ENCODE measurements at regions not wholly inside any gene's neighbourhood (a gene's known extent, or its start where the extent isn't known, plus 50 kb on each side); places are given as distances from the start of the nearest gene placed in this dataset.

DNA sequence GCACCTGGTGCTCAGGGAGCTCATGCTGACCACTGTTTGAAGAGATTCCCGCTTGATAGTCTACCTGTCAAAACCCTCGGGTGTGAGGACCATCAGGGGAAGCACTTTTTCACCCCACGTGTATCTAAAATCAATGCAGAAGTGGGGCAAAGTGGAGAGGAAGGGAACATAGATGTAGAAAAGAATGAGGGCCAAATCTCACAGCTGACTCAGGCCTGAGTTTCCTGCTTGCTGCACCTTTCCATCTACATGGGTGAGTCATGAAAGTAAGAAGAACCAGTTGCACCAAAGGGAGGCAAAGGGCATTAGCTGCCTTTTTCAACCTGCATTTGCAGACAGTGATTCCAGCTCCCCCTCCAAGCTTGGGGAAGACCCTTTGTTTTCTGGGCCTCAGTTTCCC is 100.2 kb upstream of the MYCN start:
- no peak for DNase-seq (ENCODE audit: low spot score)

DNA sequence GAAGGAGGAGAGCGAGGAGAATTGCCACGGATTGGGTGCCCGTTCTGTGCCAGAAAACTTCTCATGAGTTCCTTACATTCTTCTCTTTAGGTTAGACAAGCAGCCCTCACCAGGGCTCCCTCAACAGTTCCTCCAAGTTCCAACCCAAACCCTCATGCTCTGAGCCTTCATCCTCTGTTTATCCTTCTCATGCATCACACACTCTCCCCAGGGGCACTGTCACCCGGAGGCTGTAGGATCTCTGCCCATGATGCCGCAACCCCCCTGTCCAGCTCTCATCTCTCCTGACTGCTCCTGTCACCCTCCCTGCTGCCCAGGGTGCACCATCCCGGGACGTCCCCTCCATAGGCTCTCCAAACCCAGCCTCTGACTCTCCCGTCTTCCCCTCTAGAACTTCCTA is 99.4 kb upstream of the MYCN start:
- DNase-seq (ENCODE audit: low spot score): no peak

DNA sequence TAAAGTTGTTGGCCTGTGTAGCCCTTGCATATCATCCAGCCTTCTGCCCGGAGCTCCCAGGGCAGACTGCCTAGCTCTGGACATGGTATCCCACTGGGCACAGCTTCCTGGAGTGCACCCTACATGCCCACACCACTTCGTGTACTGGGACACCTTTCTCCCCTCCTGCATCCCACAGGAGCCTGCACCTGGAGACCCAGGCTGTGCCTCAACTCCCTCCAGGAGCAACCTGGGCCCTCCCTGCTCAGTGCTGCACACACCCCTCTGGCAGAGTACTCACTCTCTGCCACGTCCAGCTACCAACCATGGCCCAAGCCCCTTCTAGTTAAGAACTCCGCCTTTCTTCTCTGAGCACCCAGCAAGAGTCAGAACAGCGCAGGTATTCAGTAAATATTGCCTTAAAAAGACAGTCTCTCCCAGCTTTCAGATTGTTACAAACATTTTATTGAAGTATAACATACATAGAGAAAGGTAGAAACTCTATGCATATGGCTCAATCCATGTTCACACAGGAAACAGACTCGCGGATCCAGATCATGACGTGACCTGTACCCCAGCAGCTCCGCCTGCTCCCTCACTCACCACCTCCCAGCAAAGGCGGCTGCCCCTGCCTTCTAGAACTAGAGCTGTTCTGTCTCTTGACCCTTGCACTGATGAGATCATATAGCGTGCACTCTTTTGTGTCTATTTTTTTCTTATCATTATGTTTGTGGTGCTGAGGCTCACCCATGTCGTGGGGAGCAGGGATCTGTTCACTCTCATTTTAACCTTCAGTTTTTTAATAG is 98.4 kb upstream of the MYCN start:
- DNase-seq (ENCODE audit: low spot score): no peak

DNA sequence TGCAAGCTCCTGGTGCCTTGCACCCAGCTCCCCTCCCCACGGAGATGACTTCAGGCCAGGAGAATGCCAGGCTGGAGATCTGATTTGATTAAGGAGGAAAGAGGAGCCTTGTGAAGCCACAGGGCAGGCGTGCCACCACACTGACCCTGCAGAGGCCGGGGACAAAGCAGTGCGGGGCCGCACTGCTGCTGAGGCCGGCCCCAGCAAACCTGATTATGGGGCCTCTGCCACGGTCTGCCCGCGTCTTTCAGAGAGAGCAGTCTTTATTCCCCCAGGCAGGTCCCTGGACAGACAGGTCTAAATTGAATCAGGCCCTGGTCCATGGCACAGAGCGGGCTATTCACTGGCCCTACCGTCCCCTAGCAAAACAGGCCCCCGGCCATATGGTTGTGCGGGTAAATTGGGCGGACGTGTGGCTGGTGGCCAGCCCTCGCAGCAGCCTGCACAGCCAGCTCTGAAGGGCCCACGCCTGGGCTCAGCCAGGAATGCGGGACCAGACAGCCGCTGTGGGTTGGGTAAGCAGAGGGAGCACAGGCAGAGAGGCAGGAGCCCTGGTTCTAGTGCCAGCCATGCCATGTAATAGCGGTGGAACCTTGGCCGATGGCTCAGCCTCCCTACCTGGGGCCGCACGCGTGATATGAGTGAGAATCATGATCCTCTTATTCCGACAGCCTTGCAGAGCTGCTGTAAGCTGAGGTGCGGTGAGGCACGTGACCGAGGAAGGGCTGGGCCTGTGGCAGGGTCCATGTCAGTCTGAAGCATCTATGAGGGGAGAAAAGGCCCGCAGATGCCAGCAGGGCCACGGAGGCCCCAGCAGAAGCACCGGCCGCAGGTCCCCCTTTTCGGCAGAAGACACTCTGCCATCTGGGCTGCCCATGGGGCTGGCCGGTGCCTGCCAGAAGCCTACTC is 97.3 kb upstream of the MYCN start:
- no peak for DNase-seq (ENCODE audit: low spot score)

DNA sequence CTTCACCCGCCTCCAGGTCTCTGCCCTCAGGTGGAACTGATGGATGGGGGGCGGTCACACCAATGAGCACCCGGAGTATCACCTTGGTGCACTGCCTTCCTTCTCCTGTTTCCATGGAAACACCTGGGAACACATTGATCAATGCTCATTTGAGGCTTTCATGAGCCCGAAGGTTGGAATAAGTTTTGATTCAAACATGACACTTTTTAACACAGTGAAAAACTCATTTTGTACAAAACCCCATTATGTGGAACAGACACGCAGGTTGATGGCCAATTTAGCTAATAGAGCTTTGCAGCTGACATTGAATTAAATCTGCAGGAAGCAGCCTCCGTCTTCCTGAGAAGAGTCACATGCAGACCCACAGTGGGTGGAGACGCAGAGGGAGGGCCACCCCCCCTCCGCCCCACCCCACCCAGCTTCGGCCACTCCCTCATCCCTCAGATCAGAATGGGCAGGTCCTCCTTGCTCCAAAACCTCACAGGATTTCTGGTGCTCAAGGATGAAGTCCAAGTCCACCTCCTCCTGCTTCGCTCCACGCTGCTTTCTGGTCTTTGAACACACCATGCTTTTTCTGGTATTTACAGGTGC is 96.0 kb upstream of the MYCN start:
- DNase-seq (ENCODE audit: low spot score): no peak

DNA sequence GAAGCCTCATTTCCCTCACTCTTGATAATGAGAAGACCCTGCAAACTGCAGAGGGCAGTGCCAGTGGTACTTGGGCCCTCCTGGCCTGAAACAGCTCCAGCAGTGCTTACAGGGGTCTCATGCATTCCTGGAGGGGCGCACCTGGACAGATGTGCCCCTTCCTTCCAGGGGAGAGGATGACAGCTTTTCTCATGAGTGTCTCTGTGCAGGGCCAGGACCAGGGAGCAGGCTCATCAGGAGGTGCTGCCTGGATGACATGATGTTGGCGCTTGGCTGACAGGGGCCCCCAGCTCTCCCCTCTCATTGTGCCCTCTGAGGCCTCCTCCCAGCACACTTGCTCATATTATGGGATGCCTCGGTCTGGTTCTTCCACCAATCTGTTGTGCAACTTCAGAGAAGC is 95.1 kb upstream of the MYCN start:
- DNase-seq (ENCODE audit: low spot score): no peak

DNA sequence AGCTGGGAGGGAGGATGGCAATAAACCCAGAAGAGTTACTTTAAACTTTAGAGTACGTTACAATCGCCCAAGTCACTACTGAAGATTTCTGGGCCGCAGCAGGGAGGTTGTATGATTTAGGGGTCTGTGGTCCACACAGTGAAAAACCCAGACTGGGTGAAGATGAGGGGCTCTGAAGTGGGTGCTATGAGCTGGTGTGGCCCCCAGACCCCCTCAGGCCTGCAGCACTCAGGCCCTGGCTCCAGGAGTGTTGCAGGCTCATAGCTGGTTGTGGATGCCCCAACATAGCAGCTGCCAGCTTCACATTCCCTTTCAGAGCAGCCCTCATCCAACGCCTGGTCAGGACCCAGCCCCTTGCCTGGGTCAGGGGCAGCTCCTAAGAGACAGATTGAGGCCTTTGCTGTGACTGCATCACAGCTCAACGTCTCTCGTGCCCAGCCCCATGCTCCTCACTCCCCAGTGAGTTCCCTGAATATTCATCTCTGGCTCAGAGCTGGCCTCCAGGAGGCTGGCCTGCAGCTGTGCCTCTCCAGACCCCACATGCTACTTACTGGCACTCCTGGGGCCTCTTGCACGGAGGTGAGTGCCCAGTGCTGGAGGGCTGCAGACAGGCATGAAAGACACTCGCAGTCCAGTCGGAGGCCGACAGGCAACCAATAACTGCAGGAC is 94.5 kb upstream of the MYCN start:
- DNase-seq (ENCODE audit: low spot score): no peak

DNA sequence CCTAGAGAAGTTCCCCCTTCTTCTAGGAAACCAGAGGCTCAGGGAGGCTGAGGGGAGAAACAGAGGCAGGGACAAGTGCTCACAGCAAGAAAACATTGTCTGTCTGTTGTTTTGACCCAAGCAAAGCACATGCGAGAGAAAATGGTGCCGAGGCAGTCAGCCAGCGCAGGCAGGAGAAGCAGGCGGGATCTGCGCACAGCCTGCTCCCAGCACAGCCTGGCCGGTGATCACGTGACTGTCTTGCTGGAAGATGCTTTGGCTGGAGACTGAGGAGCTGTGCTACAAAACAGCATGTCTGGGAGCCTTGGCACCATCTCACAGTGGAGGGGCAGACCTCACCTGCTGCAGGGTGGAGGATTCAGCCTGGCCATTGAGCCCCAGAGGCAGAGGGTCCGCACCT is 93.7 kb upstream of the MYCN start:
- no peak for DNase-seq (ENCODE audit: low spot score)

DNA sequence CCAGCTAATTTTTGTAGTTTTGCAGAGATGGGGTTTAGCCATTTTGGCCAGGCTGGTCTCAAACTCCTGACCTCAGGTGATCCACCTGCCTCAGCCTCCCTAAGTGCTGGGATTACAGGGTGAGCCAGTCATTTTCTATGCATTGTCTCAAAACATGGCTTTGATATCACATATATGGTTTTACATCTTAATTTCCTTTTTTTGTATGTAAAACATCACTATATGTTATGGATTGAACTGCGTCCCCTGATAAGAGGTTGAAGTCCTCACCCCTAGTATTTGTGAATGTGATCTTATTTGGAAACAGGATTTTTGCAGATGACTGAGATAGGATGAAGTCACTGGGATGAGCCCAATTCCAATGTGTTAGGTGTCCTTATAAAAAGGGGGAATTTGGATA is 89.8 kb upstream of the MYCN start:
- no peak for DNase-seq (ENCODE audit: low spot score)

DNA sequence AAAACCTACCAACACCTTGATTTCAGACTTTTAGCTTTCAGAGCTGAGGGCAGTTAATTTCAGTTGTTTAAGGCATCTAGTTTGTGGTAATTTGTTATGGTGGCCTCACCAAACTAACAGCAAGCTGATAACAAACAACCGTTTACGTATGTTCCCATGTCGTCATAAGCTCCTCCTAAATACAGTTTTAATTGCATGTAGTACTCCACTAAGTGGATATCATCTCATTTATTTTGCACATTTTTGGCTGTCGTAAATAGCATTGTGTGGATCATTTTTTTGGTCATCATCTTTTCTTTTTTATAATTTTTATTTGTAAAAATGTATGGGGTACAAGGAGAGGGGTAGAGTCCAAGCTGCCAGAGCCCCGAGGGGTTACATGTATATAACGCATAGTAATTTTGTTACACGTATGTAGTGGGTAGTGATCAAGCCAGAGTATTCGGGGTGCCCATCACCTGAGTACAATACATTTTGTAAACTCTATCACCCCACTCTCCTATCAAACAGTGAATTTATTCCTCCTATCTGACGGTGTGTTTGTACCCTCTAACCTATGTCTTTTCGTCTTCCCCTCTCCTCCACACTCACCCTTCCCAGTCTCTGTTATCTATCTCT is 89.2 kb upstream of the MYCN start:
- DNase-seq (ENCODE audit: low spot score): no peak

DNA sequence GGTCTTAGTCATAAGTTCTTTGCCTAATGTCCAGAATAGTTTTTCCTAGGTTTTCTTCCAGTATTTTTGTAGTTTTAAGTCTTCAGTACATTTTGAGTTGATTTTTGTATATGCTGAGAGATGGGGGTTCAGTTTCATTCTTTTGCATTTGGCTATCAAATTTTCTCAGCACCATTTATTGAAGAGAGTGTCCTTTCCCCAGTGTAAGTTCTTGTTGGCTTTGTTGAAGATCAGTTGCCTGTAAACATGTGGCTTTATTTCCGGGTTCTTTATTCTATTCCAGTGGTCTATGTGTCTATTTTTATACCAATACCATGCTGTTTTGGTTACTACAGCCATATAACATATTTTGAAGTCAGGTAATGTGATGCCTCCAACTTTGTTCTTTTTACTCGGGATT is 87.5 kb upstream of the MYCN start:
- DNase-seq (ENCODE audit: low spot score): no peak

DNA sequence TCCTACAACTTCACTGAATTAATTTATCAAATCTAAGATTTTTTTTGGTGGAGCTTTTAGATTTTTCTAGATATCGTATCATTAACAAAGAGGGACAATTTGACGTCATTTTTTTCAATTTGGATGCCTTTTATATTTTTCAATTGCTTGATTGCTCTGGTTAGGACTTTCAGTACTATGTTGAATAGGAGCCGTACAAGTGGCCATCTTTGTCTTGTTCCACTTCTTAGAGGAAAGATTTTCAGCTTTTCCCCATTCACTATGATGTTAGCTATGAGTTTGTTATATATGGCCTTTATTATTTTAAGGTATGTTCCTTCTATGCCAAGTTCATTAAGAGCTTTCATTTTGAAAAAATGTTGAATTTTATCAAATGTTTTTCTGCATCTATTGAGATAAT is 86.4 kb upstream of the MYCN start:
- DNase-seq (ENCODE audit: low spot score): no peak

DNA sequence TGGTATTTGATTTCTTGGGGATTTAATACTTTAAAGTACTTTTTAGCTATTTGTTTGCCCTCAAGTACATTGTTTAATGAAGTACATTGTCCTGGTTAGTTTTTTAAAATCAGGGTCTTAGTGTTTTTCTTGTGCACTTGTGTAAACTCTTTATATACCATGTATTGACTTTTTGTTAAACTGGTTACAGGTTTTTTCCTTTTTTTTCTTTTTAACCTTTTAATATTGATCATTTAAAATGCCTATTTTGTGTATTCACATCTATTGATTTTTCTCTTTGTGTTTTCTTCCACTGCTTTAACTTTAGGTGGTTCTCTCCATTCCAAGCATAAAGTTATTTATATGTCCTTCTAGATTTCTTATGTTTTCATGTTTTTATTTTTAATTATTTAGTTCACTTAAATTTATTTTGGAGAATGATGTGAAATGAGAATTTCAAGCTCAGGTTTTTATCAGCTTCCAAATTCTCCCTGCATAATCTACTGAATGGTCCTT is 84.5 kb upstream of the MYCN start:
- no peak for DNase-seq (ENCODE audit: low spot score)

DNA sequence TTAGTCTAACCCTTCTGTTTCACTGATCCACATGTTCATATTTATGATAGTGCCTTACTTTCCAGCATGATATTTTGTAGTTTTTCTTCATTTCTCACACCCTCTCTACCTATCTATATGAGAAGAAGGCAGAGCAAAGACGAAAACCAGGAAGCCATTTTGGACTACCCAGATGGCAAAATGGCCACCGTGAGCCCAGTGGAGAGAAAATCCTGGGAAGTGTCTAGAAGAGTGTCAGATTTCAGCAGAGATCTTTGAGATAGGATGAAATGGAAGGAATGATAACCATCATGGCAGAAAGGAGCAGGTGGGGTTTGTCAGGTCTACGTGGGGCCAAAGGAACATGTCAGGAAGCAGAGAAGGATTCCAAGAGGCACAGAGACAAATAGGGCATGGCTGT is 84.0 kb upstream of the MYCN start:
- DNase-seq (ENCODE audit: low spot score): no peak

DNA sequence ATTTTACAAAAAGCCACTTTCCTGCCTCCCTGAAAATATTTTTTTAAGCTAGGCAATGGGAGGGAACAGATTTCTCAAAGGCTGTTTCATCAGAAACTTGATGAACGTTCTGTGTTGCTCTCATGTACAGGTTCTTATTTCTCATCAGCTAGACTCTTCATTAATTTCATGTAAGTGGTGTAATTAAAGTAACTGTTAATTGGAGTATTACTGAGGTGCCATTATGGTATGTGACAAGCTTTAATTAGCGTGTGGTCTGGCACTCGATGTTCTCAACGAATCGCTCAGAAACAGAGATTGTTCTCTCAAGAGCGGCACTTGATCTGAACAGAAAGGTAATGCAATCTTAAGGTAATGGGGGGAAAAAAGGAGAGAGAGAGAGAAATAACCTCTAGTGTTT is 81.9 kb upstream of the MYCN start:
- DNase-seq (ENCODE audit: low spot score): no peak

DNA sequence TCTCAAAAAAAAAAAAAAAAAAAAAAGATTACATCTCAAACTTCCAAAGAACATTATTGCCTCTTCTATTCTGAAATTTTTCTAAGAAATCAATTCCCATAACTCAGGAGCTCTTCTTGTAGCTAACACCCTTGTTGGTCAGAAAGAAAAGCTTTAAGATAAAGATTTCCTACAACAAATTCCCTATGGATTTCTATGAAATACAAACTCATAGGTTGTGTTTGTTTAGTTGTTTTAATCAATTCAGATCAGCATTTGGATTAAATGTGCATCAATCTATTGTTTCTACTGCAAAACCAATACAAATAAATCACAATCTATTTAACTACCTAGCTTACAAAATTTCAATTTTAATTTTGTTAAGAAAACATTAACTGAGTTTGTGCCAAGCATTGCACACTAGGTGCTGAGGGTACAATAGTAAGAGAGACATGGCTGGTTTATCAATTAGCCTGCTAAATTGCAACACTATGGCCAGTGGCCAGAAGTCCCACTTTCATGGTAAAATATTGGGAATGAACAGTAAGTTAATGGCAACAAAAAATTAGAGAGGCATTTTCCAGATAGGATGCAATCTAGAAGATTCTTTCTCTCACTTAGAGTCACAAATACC is 80.2 kb upstream of the MYCN start:
- DNase-seq (ENCODE audit: low spot score): no peak

DNA sequence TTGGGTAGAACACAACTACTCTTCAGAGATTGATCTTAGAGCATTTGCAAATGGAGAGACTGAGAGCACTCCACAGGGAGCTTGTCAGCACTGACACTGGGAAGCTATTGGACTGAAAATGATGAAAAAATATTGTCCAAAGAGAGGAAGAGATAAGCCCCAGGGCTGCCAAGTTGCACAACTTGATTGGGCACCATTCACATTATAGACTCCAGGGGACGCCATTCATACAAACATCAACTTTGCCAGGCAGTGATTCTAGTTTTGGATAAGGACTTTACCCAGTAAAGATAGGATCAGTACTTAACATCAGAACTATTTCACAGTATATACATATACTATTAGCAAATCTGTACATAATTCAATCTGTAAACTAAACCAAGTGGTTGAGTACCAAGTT is 79.6 kb upstream of the MYCN start:
- DNase-seq (ENCODE audit: low spot score): no peak

DNA sequence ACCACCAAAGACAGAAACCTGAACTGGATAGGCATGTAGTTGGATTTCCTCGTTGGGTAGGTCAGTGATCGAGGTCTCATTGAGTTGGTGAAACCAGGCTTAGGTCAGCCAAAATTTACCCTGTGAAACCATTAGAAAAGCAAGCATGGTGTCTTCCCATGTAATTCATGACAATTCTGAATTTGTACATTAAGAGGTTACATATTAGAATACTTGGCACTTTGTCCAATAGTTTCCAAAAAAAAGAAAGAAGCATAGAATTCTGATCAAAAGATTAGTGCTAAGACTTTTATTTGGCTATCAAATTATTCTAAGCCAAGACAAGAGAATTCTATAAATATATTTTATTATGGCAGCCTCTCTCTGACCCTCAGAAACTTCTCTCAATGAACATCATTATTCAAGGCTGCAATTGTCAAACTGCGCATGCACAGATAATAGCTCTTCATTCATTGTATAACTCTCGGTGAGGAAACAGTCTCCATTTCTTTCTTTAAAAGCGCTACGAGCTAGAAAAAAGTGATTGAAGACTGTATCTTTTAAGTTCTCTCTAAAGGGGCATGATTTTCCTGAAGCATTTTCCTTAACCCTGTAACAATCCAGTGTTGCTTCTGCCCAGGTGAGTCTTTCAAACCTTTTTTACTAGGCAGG is 79.1 kb upstream of the MYCN start:
- DNase-seq (ENCODE audit: low spot score): no peak

DNA sequence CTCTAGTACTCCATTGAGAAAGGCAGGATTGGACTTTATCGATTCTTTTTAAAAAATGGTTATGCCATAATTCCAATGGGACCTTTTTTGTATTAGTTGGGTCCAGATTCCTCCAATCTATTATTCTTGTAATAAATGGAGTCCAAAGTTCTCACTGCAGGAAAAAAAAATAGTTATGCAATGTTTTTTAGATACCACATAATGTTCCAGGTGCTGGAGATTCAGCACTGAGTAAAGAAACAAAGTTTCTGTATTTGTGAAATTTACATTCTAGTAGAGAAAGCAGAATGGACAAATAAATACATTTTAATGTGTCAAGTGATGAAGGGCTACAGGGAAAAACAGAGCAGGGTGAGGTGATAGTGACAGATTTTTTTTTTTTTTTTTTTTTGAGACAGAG is 78.5 kb upstream of the MYCN start:
- DNase-seq (ENCODE audit: low spot score): no peak

DNA sequence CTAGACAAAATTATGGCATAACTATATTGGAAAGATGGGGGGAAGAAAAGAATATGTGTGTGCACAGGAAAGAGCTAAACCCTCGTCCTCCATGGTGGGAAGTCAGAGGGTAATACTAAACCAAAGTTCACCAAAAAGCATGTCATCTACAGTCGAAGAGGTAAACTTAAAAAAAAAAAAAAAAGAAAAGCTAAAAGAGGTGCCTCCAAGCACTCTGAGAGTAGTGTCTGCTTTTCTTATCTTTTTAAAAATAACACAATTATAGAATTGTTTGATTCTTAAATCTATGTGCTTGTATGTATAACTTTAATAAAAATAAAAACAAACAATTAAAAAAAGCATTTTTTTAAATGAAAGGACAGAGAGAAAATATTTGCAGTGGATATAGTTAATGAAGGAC is 77.3 kb upstream of the MYCN start:
- no peak for DNase-seq (ENCODE audit: low spot score)
